Hypothalamus (tissue), 51 donors: ENCODE measurements at regions not wholly inside any gene's neighbourhood (a gene's known extent, or its start where the extent isn't known, plus 50 kb on each side); places are given as distances from the start of the nearest gene placed in this dataset.
A peak's percentile ranks its signal among the peaks of the same experiment; 100 is the strongest.

ENCODE experiments used
- DNase-seq, 51 donors: peaks; one replicate each; lab custom pipeline; 2025; lab: John Stamatoyannopoulos, UW

- no peak for DNase-seq
Measured at GRCh38 chr2:191512874-191513273, 165.1 kb upstream of the NABP1 start.

GRCh38 chr2:191514613-191515012 is 163.3 kb upstream of the NABP1 start:
- no peak for DNase-seq

- DNase-seq, result no peak
Measured at GRCh38 chr2:191515551-191515950, 162.4 kb upstream of the NABP1 start.

- DNase-seq, result no peak
Measured at GRCh38 chr2:191516260-191516659, 161.7 kb upstream of the NABP1 start.

- no peak for DNase-seq
Measured at GRCh38 chr2:191521608-191522208, 156.2 kb upstream of the NABP1 start.

- no peak for DNase-seq
Measured at GRCh38 chr2:191522478-191523120, 155.3 kb upstream of the NABP1 start.

GRCh38 chr2:191526091-191526490 is 151.8 kb upstream of the NABP1 start:
- no peak for DNase-seq

- DNase-seq, result no peak
Measured at GRCh38 chr2:191526536-191526935, 151.4 kb upstream of the NABP1 start.

GRCh38 chr2:191526953-191527556 is 150.9 kb upstream of the NABP1 start:
- no peak for DNase-seq

GRCh38 chr2:191530618-191531017 is 147.3 kb upstream of the NABP1 start:
- DNase-seq, result no peak

GRCh38 chr2:191533693-191534180 is 144.2 kb upstream of the NABP1 start:
- DNase-seq, result no peak

GRCh38 chr2:191537921-191538320 is 140.0 kb upstream of the NABP1 start:
- DNase-seq, result no peak

GRCh38 chr2:191538334-191538903 is 139.5 kb upstream of the NABP1 start:
- DNase-seq, result no peak

GRCh38 chr2:191539068-191539467 is 138.9 kb upstream of the NABP1 start:
- peak in 1 of 51 donors; percentile 9 for DNase-seq

GRCh38 chr2:191540681-191541080 is 137.3 kb upstream of the NABP1 start:
- DNase-seq, result no peak

GRCh38 chr2:191543708-191544107 is 134.2 kb upstream of the NABP1 start:
- DNase-seq, result no peak

- no peak for DNase-seq
Measured at GRCh38 chr2:191544461-191545062, 133.4 kb upstream of the NABP1 start.

- no peak for DNase-seq
Measured at GRCh38 chr2:191545361-191545760, 132.6 kb upstream of the NABP1 start.

GRCh38 chr2:191552066-191552465 is 125.9 kb upstream of the NABP1 start:
- DNase-seq, result no peak

GRCh38 chr2:191554240-191554639 is 123.7 kb upstream of the NABP1 start:
- no peak for DNase-seq

- peak in 48 of 51 donors; percentile 4 to 87 (median 60) for DNase-seq
Measured at GRCh38 chr2:191555092-191555742, 122.7 kb upstream of the NABP1 start.
